SK-N-SH (cell line): ENCODE measurements at regions not wholly inside any gene's neighbourhood (a gene's known extent, or its start where the extent isn't known, plus 50 kb on each side); places are given as distances from the start of the nearest gene placed in this dataset.

Experiments
- CTCF ChIA-PET: fragments of 300-600, 350-600 bp; formaldehyde crosslinking; extraction: SDS; loops from one replicate; lab custom pipeline; 2021; lab: Yijun Ruan, JAX
- POLR2A ChIA-PET: fragments of 350-600 bp; sonication (Branson Sonifier 250); formaldehyde crosslinking; extraction: SDS; loops from one replicate; lab custom pipeline; 2020; ENCODE audit warnings: antibody characterized with exemption, inconsistent platforms; lab: Yijun Ruan, JAX
- DNase-seq: peaks from one replicate; pipeline ENCODE4 v3.0.0; 2012
- H2AFZ ChIP-seq: fragments of 200-600 bp; sonication (generic); 2 replicates; pipeline ENCODE4 v1.8.1; 2016; ENCODE audit warnings: antibody characterized with exemption, mild to moderate bottlenecking, low read depth
- H3F3A ChIP-seq: fragments of 200-600 bp; sonication (generic); replicated peaks from 2 replicates; pipeline ENCODE3; 2016; ENCODE audit warnings: antibody characterized with exemption, mild to moderate bottlenecking; ENCODE audit not compliant: insufficient read depth
- H3K27ac ChIP-seq, 2 experiments: fragments of 200-500 bp in 1 of 2; fragments of 200-600 bp in 1 of 2; sonication (Bioruptor generic) in 1 of 2; sonication (generic), shearing (Covaris generic) in 1 of 2; 2 replicates each; pipeline versions ENCODE4 v1.5.1 to v1.6.1; 2014 to 2016; ENCODE audit warnings: low read depth in 2 of 2, inconsistent platforms in 1 of 2, low read length in 1 of 2, mild to moderate bottlenecking in 1 of 2, mixed read lengths in 1 of 2
- H3K27me3 ChIP-seq: fragments of 200-600 bp; sonication (generic), shearing (Covaris generic); 2 replicates; pipeline ENCODE4 v1.6.1; 2016; ENCODE audit warnings: mixed run types; ENCODE audit not compliant: insufficient read depth
- H3K36me3 ChIP-seq, 2 experiments: fragments of 200-500 bp in 1 of 2; fragments of 200-600 bp in 1 of 2; sonication (Bioruptor generic) in 1 of 2; sonication (generic) in 1 of 2; replicated peaks in 1 of 2; 2 replicates each; pipeline versions ENCODE3 to v1.5.1; 2014 to 2016; ENCODE audit warnings: low read length in 1 of 2, mild to moderate bottlenecking in 1 of 2; ENCODE audit not compliant: insufficient read depth in 2 of 2, control insufficient read depth in 1 of 2
- H3K4me1 ChIP-seq, 2 experiments: fragments of 200-500 bp in 1 of 2; fragments of 200-600 bp in 1 of 2; sonication (Bioruptor generic) in 1 of 2; sonication (generic), shearing (Covaris generic) in 1 of 2; 2 replicates each; pipeline versions ENCODE4 v1.5.1 to v1.6.1; 2014 to 2016; ENCODE audit warnings: low read depth in 1 of 2, low read length in 1 of 2, mixed run types in 1 of 2; ENCODE audit not compliant: insufficient read depth in 2 of 2, control insufficient read depth in 1 of 2
- H3K4me2 ChIP-seq: fragments of 200-600 bp; sonication (generic), shearing (Covaris generic); 2 replicates; pipeline ENCODE4 v1.6.1; 2017; ENCODE audit warnings: mixed run types
- H3K4me3 ChIP-seq, 2 experiments: fragments of 200-500 bp in 1 of 2; fragments of 200-600 bp in 1 of 2; sonication (Bioruptor generic) in 1 of 2; sonication (generic), shearing (Covaris generic) in 1 of 2; 2 replicates each; pipeline versions ENCODE4 v1.5.1 to v1.8.1; 2014 to 2016; ENCODE audit warnings: low read depth in 2 of 2, inconsistent platforms in 1 of 2, low read length in 1 of 2, mild to moderate bottlenecking in 1 of 2, mixed read lengths in 1 of 2, moderate library complexity in 1 of 2
- H3K79me2 ChIP-seq: fragments of 200-600 bp; sonication (generic); 2 replicates; pipeline ENCODE4 v1.8.1; 2017; ENCODE audit warnings: mild to moderate bottlenecking; ENCODE audit not compliant: insufficient read depth
- H3K9ac ChIP-seq: fragments of 200-600 bp; sonication (generic); 2 replicates; pipeline ENCODE4 v1.6.1; 2017; ENCODE audit warnings: mixed run types
- H3K9me2 ChIP-seq: fragments of 200-600 bp; sonication (generic); 2 replicates; pipeline ENCODE4 v1.6.1; 2017; ENCODE audit warnings: mixed run types
- H3K9me3 ChIP-seq: fragments of 200-600 bp; sonication (generic); 2 replicates; pipeline ENCODE4 v1.6.1; 2017; ENCODE audit warnings: mixed run types, mild to moderate bottlenecking, moderate library complexity
- H4K20me1 ChIP-seq: fragments of 200-600 bp; sonication (generic); 2 replicates; pipeline ENCODE4 v1.6.1; 2017; ENCODE audit warnings: mild to moderate bottlenecking, mixed run types; ENCODE audit not compliant: insufficient read depth
- CHD2 ChIP-seq: fragments of 150-350 bp; IDR thresholded peaks from 2 replicates; pipeline ENCODE4 v1.6.1; 2018; ENCODE audit warnings: low read length; ENCODE audit not compliant: partially characterized antibody
- ELF1 ChIP-seq: IDR thresholded peaks from 2 replicates; pipeline ENCODE4 v1.4.0; 2012
- EP300 ChIP-seq, 2 experiments: IDR thresholded peaks; 2 replicates each; pipeline versions ENCODE4 v1.4.0 to v1.6.1; 2012; ENCODE audit warnings: borderline replicate concordance in 1 of 2, low read depth in 1 of 2, low read length in 1 of 2
- EZH2phosphoT487 ChIP-seq: fragments of 200-600 bp; sonication (generic); IDR thresholded peaks from 2 replicates; pipeline ENCODE4 v1.6.1; 2017; ENCODE audit warnings: low read depth, mixed run types, mild to moderate bottlenecking, antibody characterized with exemption, moderate library complexity, borderline replicate concordance
- FOXJ3 ChIP-seq: sonication (generic); formaldehyde crosslinking; IDR thresholded peaks from 2 replicates; pipeline ENCODE4 v1.5.1; 2020; ENCODE audit warnings: mild to moderate bottlenecking, missing genetic modification reagents
- GATA2 ChIP-seq: sonication (generic); formaldehyde crosslinking; IDR thresholded peaks from 2 replicates; pipeline ENCODE4 v1.5.0; 2020; ENCODE audit warnings: mild to moderate bottlenecking, missing genetic modification reagents
- MEF2A ChIP-seq: IDR thresholded peaks from 2 replicates; pipeline ENCODE4 v1.4.0; 2012; ENCODE audit warnings: low read depth, borderline replicate concordance
- MXI1 ChIP-seq: IDR thresholded peaks from 2 replicates; pipeline ENCODE4 v1.6.1; 2012; ENCODE audit warnings: mild to moderate bottlenecking, low read depth, low read length, improper control_type of control experiment
- NFIC ChIP-seq: IDR thresholded peaks from 2 replicates; pipeline ENCODE4 v1.4.0; 2012; ENCODE audit warnings: borderline replicate concordance
- NRF1 ChIP-seq: IDR thresholded peaks from 2 replicates; pipeline ENCODE4 v1.6.1; 2012; ENCODE audit warnings: low read depth, mild to moderate bottlenecking, low read length
- RAD21 ChIP-seq: IDR thresholded peaks from 2 replicates; pipeline ENCODE4 v1.6.1; 2012; ENCODE audit warnings: mild to moderate bottlenecking, low read length
- RCOR1 ChIP-seq: fragments of 150-350 bp; IDR thresholded peaks from 2 replicates; pipeline ENCODE4 v1.6.1; 2017; ENCODE audit warnings: antibody characterized with exemption, low read length
- RFX5 ChIP-seq: IDR thresholded peaks from 2 replicates; pipeline ENCODE4 v1.6.1; 2012; ENCODE audit warnings: mild to moderate bottlenecking, improper control_type of control experiment, low read length
- SMC3 ChIP-seq: IDR thresholded peaks from 2 replicates; pipeline ENCODE4 v1.6.1; 2012; ENCODE audit warnings: low read depth, low read length, improper control_type of control experiment
- TCF12 ChIP-seq: IDR thresholded peaks from 2 replicates; pipeline ENCODE4 v1.4.0; 2012
- TEAD4 ChIP-seq: IDR thresholded peaks from 2 replicates; pipeline ENCODE4 v1.4.0; 2012; ENCODE audit warnings: mild to moderate bottlenecking, borderline replicate concordance; ENCODE audit not compliant: insufficient read depth
- ZBTB33 ChIP-seq: IDR thresholded peaks from 2 replicates; pipeline ENCODE4 v1.4.0; 2012; ENCODE audit warnings: low read depth, borderline replicate concordance
- WGBS: methylation state at CpG from one replicate; pipeline ENCODE4 v1.1.6; 2017; ENCODE audit warnings: low lambda C conversion rate; 5-methylcytosine and 5-hydroxymethylcytosine counted together
- TF ChIP-seq, protein P1 (sequence below): fragments of 150-350 bp; IDR thresholded peaks from 2 replicates; pipeline ENCODE4 v1.6.1; 2016; ENCODE audit warnings: mild to moderate bottlenecking, low read depth, low read length
- TF ChIP-seq, protein P2 (sequence below): IDR thresholded peaks from 2 replicates; pipeline ENCODE4; 2012

- TF ChIP-seq, protein P1, sequence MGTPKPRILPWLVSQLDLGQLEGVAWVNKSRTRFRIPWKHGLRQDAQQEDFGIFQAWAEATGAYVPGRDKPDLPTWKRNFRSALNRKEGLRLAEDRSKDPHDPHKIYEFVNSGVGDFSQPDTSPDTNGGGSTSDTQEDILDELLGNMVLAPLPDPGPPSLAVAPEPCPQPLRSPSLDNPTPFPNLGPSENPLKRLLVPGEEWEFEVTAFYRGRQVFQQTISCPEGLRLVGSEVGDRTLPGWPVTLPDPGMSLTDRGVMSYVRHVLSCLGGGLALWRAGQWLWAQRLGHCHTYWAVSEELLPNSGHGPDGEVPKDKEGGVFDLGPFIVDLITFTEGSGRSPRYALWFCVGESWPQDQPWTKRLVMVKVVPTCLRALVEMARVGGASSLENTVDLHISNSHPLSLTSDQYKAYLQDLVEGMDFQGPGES = no peak
- TF ChIP-seq EZH2phosphoT487 (no peak), TCF12 (no peak), ZBTB33 (no peak), RAD21 (no peak), TEAD4 (no peak), MEF2A (no peak), GATA2 (no peak)
- TF ChIP-seq, protein P2, sequence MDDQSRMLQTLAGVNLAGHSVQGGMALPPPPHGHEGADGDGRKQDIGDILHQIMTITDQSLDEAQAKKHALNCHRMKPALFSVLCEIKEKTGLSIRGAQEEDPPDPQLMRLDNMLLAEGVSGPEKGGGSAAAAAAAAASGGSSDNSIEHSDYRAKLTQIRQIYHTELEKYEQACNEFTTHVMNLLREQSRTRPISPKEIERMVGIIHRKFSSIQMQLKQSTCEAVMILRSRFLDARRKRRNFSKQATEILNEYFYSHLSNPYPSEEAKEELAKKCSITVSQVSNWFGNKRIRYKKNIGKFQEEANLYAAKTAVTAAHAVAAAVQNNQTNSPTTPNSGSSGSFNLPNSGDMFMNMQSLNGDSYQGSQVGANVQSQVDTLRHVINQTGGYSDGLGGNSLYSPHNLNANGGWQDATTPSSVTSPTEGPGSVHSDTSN = no peak
- TF ChIP-seq, all 33 proteins: peak for 0
These were observed 355.5 kb upstream of the HTR1E start (continued) for GRCh38 chr6:86581833-86582232.

GRCh38 chr6:86563197-86563596, 374.1 kb upstream of the HTR1E start:
- Histone ChIP-seq H3F3A (no peaks in the 10 kb centered on the region), H3K27ac (no peak overlapping the region), H3K27me3 (no peaks in the 10 kb centered on the region), H4K20me1 (no peaks in the 10 kb centered on the region), H3K79me2 (no peaks in the 10 kb centered on the region), H2AFZ (no peak overlapping the region), H3K4me1 (no peaks in the 10 kb centered on the region; a peak in 1 of 4 replicates), H3K9me3 (no peaks in the 10 kb centered on the region), H3K36me3 (no peaks in the 10 kb centered on the region), H3K4me3 (no peak overlapping the region), H3K9ac (no peak overlapping the region), H3K9me2 (no peaks in the 10 kb centered on the region), H3K4me2 (no peak overlapping the region)
- TF ChIP-seq NRF1 = no peak
- WGBS = 11% methylated on average over 1 of the region's 1 CpG
- ChIA-PET POLR2A (no interaction called here), CTCF (interaction anchor here (1.5 kb wide), 1 partner anchor 374 kb away, joined by 4 read pairs; the partner anchor contains the start of gene HTR1E)
- no peak for DNase-seq

DNA sequence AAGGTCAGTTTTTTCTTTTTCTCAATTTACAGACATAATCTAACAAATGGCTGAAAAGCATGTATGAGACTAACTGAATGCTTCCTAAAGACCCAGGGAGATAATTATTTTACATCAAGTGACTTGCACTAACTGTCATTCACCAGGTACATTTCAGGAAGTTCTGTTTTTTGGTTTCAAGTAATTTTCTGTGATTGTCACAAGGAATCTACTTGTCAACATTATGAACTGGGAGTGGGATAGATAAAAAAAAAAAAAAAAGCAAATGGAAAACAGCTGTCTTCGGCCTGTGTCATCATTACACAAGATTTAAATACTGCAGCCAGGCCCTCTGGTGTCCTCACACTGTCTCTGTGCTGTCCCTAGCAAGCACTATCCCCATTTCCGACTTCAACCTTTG, 379.0 kb upstream of the HTR1E start:
- H3K9ac ChIP-seq = no peak overlapping the region
- no peaks in the 10 kb centered on the region for H3K9me2 ChIP-seq
- H4K20me1 ChIP-seq = no peaks in the 10 kb centered on the region
- ChIA-PET POLR2A (interaction anchor here (0.9 kb wide), 1 partner anchor 379 kb away, joined by 7 read pairs; the partner anchor contains the start of gene HTR1E), CTCF (interaction anchor here (0.9 to 1.5 kb wide), 3 partner anchors 10 to 635 kb away, joined by 3 to 5 read pairs (median 3); no protein-coding TSS in a partner anchor)
- no peaks in the 10 kb centered on the region for H3K9me3 ChIP-seq
- peak; percentile 58; the same call in 1 of the 2 replicates for TF ChIP-seq GATA2
- TF ChIP-seq ELF1 = no peak
- TF ChIP-seq RCOR1 = peak; percentile 65
- peak in 1 of 2 experiments; percentile 96; a peak in 2 of 4 replicates for TF ChIP-seq EP300 (IDR thresholded peaks at IDR 0.05; ENCODE audit: borderline replicate concordance in 1 of 2, low read depth in 1 of 2, low read length in 1 of 2)
- TF ChIP-seq TCF12 = peak; percentile 29; the same call in 1 of the 2 replicates
- peak; percentile 24; the same call in 1 of the 2 replicates for TF ChIP-seq SMC3
- TF ChIP-seq NFIC = no peak
- TF ChIP-seq CHD2 = peak; percentile 72
- TF ChIP-seq RFX5 = 0 out of 2 replicates have a peak, but pooled peaks have one; percentile 50
- 0 out of 2 replicates have a peak, but pooled peaks have one; percentile 51 for TF ChIP-seq FOXJ3 (CRISPR knock-in tag)
- TF ChIP-seq MXI1 = no peak; the same call in 1 of the 2 replicates
- TF ChIP-seq RAD21 = peak; percentile 59
- H3K4me2 ChIP-seq = no peak overlapping the region
- no peaks in the 10 kb centered on the region for H3K36me3 ChIP-seq
- no peaks in the 10 kb centered on the region for H3K27me3 ChIP-seq
- H3K4me1 ChIP-seq = peaks cover 0 to 6% of the 10 kb centered on the region in 2 experiments; a peak in 2 of 4 replicates
- no peaks in the 10 kb centered on the region for H3K79me2 ChIP-seq
- WGBS = 4% methylated on average over 2 of the region's 2 CpGs
- H3K4me3 ChIP-seq = no peak overlapping the region
- DNase-seq = peak; percentile 43
- H3K27ac ChIP-seq = peak overlapping the region in 1 of 2 experiments; percentile 98; a peak in 2 of 4 replicates
- no peaks in the 10 kb centered on the region for H3F3A ChIP-seq
- H2AFZ ChIP-seq = no peak overlapping the region
